ENCODE measurements at regions not wholly inside any gene's neighbourhood (a gene's known extent, or its start where the extent isn't known, plus 50 kb on each side); places are given as distances from the start of the nearest gene placed in this dataset.
A peak's percentile ranks its signal among the peaks of the same experiment; 100 is the strongest.

- Mint-ChIP-seq H3K27ac (no peak overlapping the region), H3K27me3 (no peaks in the 10 kb centered on the region), H3K4me3 (no peak overlapping the region), H3K9me3 (no peaks in the 10 kb centered on the region), H3K4me1 (ENCODE audit: unreplicated experiment) (peaks cover 37% of the 10 kb centered on the region), H3K36me3 (no peaks in the 10 kb centered on the region)
- DNase-seq (ENCODE audit: extremely low spot score, unreplicated experiment), result no peak
- no peak for TF ChIP-seq CTCF (conservative IDR thresholded peaks at IDR 0.05)
Measured at GRCh38 chr18:45357686-45358470, 257.4 kb upstream of the SLC14A2 start.

GRCh38 chr18:45359275-45360009 is 255.8 kb upstream of the SLC14A2 start:
- Mint-ChIP-seq H3K27me3 (peaks cover 6% of the 10 kb centered on the region), H3K36me3 (no peaks in the 10 kb centered on the region), H3K4me3 (peak overlapping the region; percentile 8), H3K27ac (peak overlapping the region; percentile 55), H3K9me3 (no peaks in the 10 kb centered on the region), H3K4me1 (ENCODE audit: unreplicated experiment) (peaks cover 43% of the 10 kb centered on the region)
- DNase-seq (ENCODE audit: extremely low spot score, unreplicated experiment), result no peak
- no peak for TF ChIP-seq CTCF (conservative IDR thresholded peaks at IDR 0.05)

- H3K27ac Mint-ChIP-seq, result peak overlapping the region; percentile 3
- no peak for DNase-seq (ENCODE audit: extremely low spot score, unreplicated experiment)
- H3K36me3 Mint-ChIP-seq, result no peaks in the 10 kb centered on the region
Measured at GRCh38 chr18:45361125-45361851, 254.0 kb upstream of the SLC14A2 start.

GRCh38 chr18:45363196-45363595 is 252.1 kb upstream of the SLC14A2 start:
- Mint-ChIP-seq H3K9me3 (no peaks in the 10 kb centered on the region), H3K27me3 (peaks cover 6% of the 10 kb centered on the region)

More at GRCh38 chr18:45361125-45361851, 254.0 kb upstream of the SLC14A2 start:
- no peak for TF ChIP-seq CTCF (conservative IDR thresholded peaks at IDR 0.05)
- Mint-ChIP-seq H3K4me3 (peak overlapping the region; percentile 13), H3K4me1 (ENCODE audit: unreplicated experiment) (peaks cover 47% of the 10 kb centered on the region), H3K27me3 (peaks cover 6% of the 10 kb centered on the region), H3K9me3 (no peaks in the 10 kb centered on the region)

More at GRCh38 chr18:45363196-45363595, 252.1 kb upstream of the SLC14A2 start:
- Mint-ChIP-seq H3K4me1 (ENCODE audit: unreplicated experiment) (peaks cover 48% of the 10 kb centered on the region), H3K36me3 (no peaks in the 10 kb centered on the region), H3K27ac (no peak overlapping the region), H3K4me3 (no peak overlapping the region)
- TF ChIP-seq CTCF (conservative IDR thresholded peaks at IDR 0.05), result no peak
- DNase-seq (ENCODE audit: extremely low spot score, unreplicated experiment), result no peak
